B cell (primary cell): ENCODE measurements at regions not wholly inside any gene's neighbourhood (a gene's known extent, or its start where the extent isn't known, plus 50 kb on each side); places are given as distances from the start of the nearest gene placed in this dataset.

ENCODE experiments used
- ATAC-seq: fragments of 200-7000 bp; cut with Tn5 transposase; one replicate; pipeline ENCODE4 v1.10.0; 2021; ENCODE audit warnings: low read depth, mild to moderate bottlenecking, moderate number of reproducible peaks, moderate library complexity
- CTCF ChIA-PET: fragments of 350-600 bp; sonication (Branson Sonifier 250); formaldehyde crosslinking; loops from one replicate; lab custom pipeline; 2021; ENCODE audit warnings: antibody characterized with exemption, inconsistent platforms; lab: Charles Lee
- POLR2A ChIA-PET: fragments of 350-600 bp; sonication (Branson Sonifier 250); formaldehyde crosslinking; loops from one replicate; lab custom pipeline; 2021; ENCODE audit warnings: antibody characterized with exemption; lab: Charles Lee
- DNase-seq: peaks from one replicate; pipeline ENCODE4 v3.0.0; 2013
- H2AFZ ChIP-seq: 2 replicates; pipeline ENCODE4 v1.6.1; 2012; ENCODE audit warnings: mild to moderate bottlenecking, low read depth, low read length; ENCODE audit not compliant: insufficient read depth, poor library complexity, severe bottlenecking
- H3K27ac ChIP-seq, 2 donors: 1 replicate in 1 of 2; 2 replicates in 1 of 2; pipeline ENCODE4 v1.5.1; 2012 to 2013; ENCODE audit warnings: low read length in 2 of 2, mild to moderate bottlenecking in 2 of 2, moderate library complexity in 1 of 2
- H3K27me3 ChIP-seq, 4 experiments: fragments of 200-600 bp in 1 of 4; sonication (generic) in 1 of 4; replicated peaks in 1 of 4; 1 replicate in 2 of 4; 2 replicates in 2 of 4; pipeline versions ENCODE4 v1.6.1 to v1.7.0; 2013 to 2016; ENCODE audit warnings: low read length in 3 of 4, mild to moderate bottlenecking in 2 of 4, mixed read lengths in 1 of 4, moderate library complexity in 1 of 4; ENCODE audit not compliant: insufficient read depth in 4 of 4, control insufficient read depth in 3 of 4; ENCODE audit errors: control extremely low read depth in 1 of 4
- H3K36me3 ChIP-seq, 2 experiments: replicated peaks in 1 of 2; 1 replicate in 1 of 2; 2 replicates in 1 of 2; pipeline versions ENCODE4 v1.6.1 to v1.7.1; 2013; ENCODE audit warnings: low read length in 1 of 2; ENCODE audit not compliant: insufficient read depth in 2 of 2, control insufficient read depth in 1 of 2; ENCODE audit errors: control extremely low read depth in 1 of 2, extremely low read depth in 1 of 2
- H3K4me1 ChIP-seq, 2 donors: fragments of 200-600 bp in 1 of 2; sonication (generic) in 1 of 2; 1 replicate in 1 of 2; 2 replicates in 1 of 2; pipeline versions ENCODE4 v1.5.1 to v1.6.1; 2013 to 2017; ENCODE audit warnings: low read length in 2 of 2; ENCODE audit not compliant: control insufficient read depth in 2 of 2, insufficient read depth in 2 of 2
- H3K4me2 ChIP-seq: replicated peaks from 2 replicates; pipeline ENCODE3; 2012; ENCODE audit warnings: mild to moderate bottlenecking, low read depth, low read length; ENCODE audit not compliant: poor library complexity, severe bottlenecking
- H3K4me3 ChIP-seq, 5 experiments: fragments of 200-600 bp in 1 of 5; sonication (generic) in 1 of 5; 1 replicate in 3 of 5; 2 replicates in 2 of 5; pipeline versions ENCODE4 v1.5.1 to v1.7.0; 2011 to 2016; ENCODE audit warnings: low read length in 4 of 5, mild to moderate bottlenecking in 4 of 5, low read depth in 2 of 5, control low read depth in 1 of 5, moderate library complexity in 1 of 5; ENCODE audit not compliant: insufficient read depth in 1 of 5; ENCODE audit errors: control extremely low read depth in 1 of 5, extremely low read depth in 1 of 5
- H3K79me2 ChIP-seq: fragments of 200-600 bp; sonication (generic); one replicate; pipeline ENCODE4 v1.6.0; 2016; ENCODE audit warnings: low read length; ENCODE audit not compliant: control insufficient read depth, insufficient read depth
- H3K9ac ChIP-seq: fragments of 200-600 bp; sonication (generic); 2 replicates; pipeline ENCODE4 v1.6.1; 2017; ENCODE audit warnings: mild to moderate bottlenecking, low read length, moderate library complexity
- H3K9me3 ChIP-seq, 3 donors: one replicate each; pipeline versions ENCODE4 v1.6.1 to v1.7.1; 2013; ENCODE audit warnings: low read length in 2 of 3; ENCODE audit not compliant: control insufficient read depth in 2 of 3, insufficient read depth in 1 of 3; ENCODE audit errors: control extremely low read depth in 1 of 3
- H4K20me1 ChIP-seq: 2 replicates; pipeline ENCODE4 v1.6.0; 2012; ENCODE audit warnings: mild to moderate bottlenecking, low read length; ENCODE audit not compliant: insufficient read depth, control insufficient read depth, poor library complexity, severe bottlenecking
- H3K27ac Mint-ChIP-seq: one replicate; pipeline ENCODE4 v1.8.0; 2021; ENCODE audit warnings: mixed read lengths
- H3K27me3 Mint-ChIP-seq: one replicate; pipeline ENCODE4 v1.8.0; 2021; ENCODE audit warnings: mixed read lengths
- H3K4me1 Mint-ChIP-seq: one replicate; pipeline ENCODE4 v1.8.0; 2021; ENCODE audit warnings: mixed read lengths
- H3K4me3 Mint-ChIP-seq: one replicate; pipeline ENCODE4 v1.8.0; 2021; ENCODE audit warnings: mixed read lengths
- H3K9me3 Mint-ChIP-seq: one replicate; pipeline ENCODE4 v1.8.0; 2022; ENCODE audit warnings: mixed read lengths; ENCODE audit not compliant: insufficient read depth
- EZH2 ChIP-seq: IDR thresholded peaks from 2 replicates; pipeline ENCODE4 v1.6.1; 2012; ENCODE audit warnings: borderline replicate concordance, low read depth, mild to moderate bottlenecking, moderate library complexity, low read length; ENCODE audit not compliant: insufficient read depth, poor library complexity, severe bottlenecking
- WGBS: methylation state at CpG from one replicate; pipeline ENCODE4 v1.1.5; 2013; ENCODE audit warnings: missing lambda C conversion rate; ENCODE audit not compliant: insufficient coverage; 5-methylcytosine and 5-hydroxymethylcytosine counted together
- intact Hi-C: fragments of 100-400 bp; cut with micrococcal nuclease; formaldehyde crosslinking; loops from one replicate; pipeline ENCODE4 v1.10.0; 2022
- TF ChIP-seq, protein P1 (sequence below): fragments of 200-600 bp; IDR thresholded peaks from one replicate; pipeline ENCODE4 v1.8.0; 2022; ENCODE audit warnings: antibody characterized with exemption, mild to moderate bottlenecking

DNA sequence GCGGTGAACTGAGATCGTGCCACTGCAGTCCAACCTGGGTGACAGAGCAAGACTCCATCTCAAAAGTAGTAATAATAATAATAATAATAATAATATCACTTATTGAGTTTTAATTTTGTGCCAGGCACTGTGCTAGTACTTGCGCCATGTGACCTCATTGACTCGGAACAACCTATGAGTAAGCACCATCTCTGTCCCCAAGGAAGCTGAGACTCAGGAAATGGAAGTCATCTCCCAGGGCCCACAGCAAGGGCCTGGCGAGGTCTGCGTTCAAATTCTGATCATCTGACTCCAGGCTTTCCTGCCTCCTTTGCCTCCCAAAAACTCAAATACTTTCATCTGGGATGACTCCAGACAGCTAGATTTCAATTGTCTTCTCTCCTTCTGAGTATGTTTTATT is 162.9 kb downstream of the SEC14L1 start:
- Histone ChIP-seq H3K79me2 (no peaks in the 10 kb centered on the region), H3K9me3 (peaks cover 0 to 12% (median 2%) of the 10 kb centered on the region in 3 donors), H3K4me1 (peaks cover 8 to 10% of the 10 kb centered on the region in 2 donors), H2AFZ (no peak overlapping the region), H3K4me2 (no peak overlapping the region), H4K20me1 (no peaks in the 10 kb centered on the region), H3K27me3 (no peaks in the 10 kb centered on the region), H3K9ac (no peak overlapping the region), H3K4me3 (no peak overlapping the region), H3K36me3 (no peaks in the 10 kb centered on the region), H3K27ac (no peak overlapping the region)
- WGBS: 95% methylated on average over 2 of the region's 6 CpGs
- intact Hi-C loops: no loop called here
- H3K9me3 Mint-ChIP-seq: peaks cover 1% of the 10 kb centered on the region
- H3K27me3 Mint-ChIP-seq: no peaks in the 10 kb centered on the region
- ATAC-seq (no peak), DNase-seq (no peak)
- CTCF ChIA-PET: interaction anchor here (0.9 kb wide), 1 partner anchor 10 kb away, joined by 3 read pairs; no protein-coding TSS in a partner anchor
- H3K4me1 Mint-ChIP-seq: peaks cover 8% of the 10 kb centered on the region
- H3K27ac Mint-ChIP-seq: no peak overlapping the region
- no peak for TF ChIP-seq EZH2
- TF ChIP-seq, protein P1, sequence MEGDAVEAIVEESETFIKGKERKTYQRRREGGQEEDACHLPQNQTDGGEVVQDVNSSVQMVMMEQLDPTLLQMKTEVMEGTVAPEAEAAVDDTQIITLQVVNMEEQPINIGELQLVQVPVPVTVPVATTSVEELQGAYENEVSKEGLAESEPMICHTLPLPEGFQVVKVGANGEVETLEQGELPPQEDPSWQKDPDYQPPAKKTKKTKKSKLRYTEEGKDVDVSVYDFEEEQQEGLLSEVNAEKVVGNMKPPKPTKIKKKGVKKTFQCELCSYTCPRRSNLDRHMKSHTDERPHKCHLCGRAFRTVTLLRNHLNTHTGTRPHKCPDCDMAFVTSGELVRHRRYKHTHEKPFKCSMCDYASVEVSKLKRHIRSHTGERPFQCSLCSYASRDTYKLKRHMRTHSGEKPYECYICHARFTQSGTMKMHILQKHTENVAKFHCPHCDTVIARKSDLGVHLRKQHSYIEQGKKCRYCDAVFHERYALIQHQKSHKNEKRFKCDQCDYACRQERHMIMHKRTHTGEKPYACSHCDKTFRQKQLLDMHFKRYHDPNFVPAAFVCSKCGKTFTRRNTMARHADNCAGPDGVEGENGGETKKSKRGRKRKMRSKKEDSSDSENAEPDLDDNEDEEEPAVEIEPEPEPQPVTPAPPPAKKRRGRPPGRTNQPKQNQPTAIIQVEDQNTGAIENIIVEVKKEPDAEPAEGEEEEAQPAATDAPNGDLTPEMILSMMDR: no peak
- POLR2A ChIA-PET: no interaction called here
- no peak overlapping the region for H3K4me3 Mint-ChIP-seq

DNA sequence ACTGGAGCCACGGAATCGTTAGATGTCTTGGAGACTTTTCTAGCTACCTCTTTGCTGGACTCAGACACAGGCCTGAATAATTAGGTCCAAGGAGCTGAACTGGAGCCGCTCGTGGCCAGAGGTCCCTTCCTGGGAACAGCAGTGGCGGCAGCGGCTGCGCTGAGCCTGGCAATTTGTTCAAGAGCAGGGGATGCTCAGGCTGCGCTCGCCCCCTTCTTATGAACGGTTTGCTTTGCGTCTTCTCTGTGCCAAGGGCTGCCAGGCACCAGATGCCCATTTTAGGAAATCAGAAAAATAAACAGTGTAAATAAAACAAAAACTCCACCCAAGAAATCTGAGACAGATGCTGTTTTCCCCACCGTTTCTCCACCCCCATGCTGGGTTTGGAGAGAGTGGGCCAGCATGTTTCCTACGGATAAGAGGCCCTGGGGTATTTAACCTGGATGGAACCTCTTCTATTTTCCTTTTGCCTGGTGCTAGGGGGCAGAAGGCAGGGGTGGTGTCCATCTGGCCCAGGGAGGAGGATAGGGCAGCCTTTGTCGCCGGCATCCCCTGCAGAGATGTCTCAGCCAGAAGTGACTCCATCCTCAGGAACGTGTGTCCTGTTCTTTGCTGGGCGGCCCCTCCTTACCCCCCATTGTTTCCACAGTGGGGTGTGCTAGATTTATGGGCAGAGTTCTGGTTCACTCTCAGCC is 163.4 kb downstream of the SEC14L1 start:
- no peak overlapping the region for H2AFZ ChIP-seq
- no peaks in the 10 kb centered on the region for H4K20me1 ChIP-seq
- Mint-ChIP-seq H3K4me1 (peaks cover 8% of the 10 kb centered on the region), H3K27me3 (no peaks in the 10 kb centered on the region), H3K9me3 (peaks cover 1% of the 10 kb centered on the region), H3K4me3 (no peak overlapping the region), H3K27ac (peak overlapping the region; percentile 15)
- H3K27ac ChIP-seq: no peak overlapping the region
- peaks cover 8 to 10% of the 10 kb centered on the region in 2 donors for H3K4me1 ChIP-seq
- ATAC-seq (no peak), DNase-seq (no peak)
- ChIA-PET CTCF (interaction anchor here (0.9 kb wide), 1 partner anchor 9 kb away, joined by 3 read pairs; no protein-coding TSS in a partner anchor), POLR2A (no interaction called here)
- peaks cover 0 to 6% (median 0%) of the 10 kb centered on the region in 3 donors for H3K9me3 ChIP-seq
- no peaks in the 10 kb centered on the region for H3K79me2 ChIP-seq
- H3K36me3 ChIP-seq: no peaks in the 10 kb centered on the region
- 100% methylated on average over 10 of the region's 17 CpGs for WGBS
- H3K4me3 ChIP-seq: no peak overlapping the region
- TF ChIP-seq, protein P1: no peak
- TF ChIP-seq EZH2: no peak
- no peak overlapping the region for H3K4me2 ChIP-seq
- intact Hi-C loops: no loop called here
- H3K27me3 ChIP-seq: no peaks in the 10 kb centered on the region
- H3K9ac ChIP-seq: no peak overlapping the region
